ENCODE measurements at regions not wholly inside any gene's neighbourhood (a gene's known extent, or its start where the extent isn't known, plus 50 kb on each side); places are given as distances from the start of the nearest gene placed in this dataset.
"Not testable (repeated sequence)": the region's sequence is repeated elsewhere in the genome, so short reads cannot be mapped to it uniquely, and the experiment has no call there.

- DNase-seq = no peak
These were observed 166.9 kb upstream of the FBXL7 start for GRCh38 chr5:15333091-15333490.

DNA sequence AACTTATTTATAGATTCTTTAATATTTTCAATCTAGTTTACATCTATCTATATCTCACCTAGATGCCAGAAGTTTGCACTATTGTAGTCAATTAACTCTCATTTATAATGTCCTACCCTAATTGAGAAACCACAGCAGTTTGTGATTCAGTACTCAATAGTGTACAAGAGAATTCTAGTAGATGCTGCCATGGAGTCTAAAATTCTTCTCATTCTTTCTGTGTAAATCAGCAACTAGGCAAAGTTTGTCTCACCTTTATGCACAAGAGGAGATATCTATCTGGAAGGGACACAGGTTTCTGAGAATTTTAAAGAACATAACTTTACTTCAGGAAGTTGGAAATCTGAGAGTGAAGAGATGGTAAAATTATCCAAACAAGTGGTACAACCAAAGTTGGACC is 173.0 kb upstream of the FBXL7 start:
- no peak for DNase-seq

DNA sequence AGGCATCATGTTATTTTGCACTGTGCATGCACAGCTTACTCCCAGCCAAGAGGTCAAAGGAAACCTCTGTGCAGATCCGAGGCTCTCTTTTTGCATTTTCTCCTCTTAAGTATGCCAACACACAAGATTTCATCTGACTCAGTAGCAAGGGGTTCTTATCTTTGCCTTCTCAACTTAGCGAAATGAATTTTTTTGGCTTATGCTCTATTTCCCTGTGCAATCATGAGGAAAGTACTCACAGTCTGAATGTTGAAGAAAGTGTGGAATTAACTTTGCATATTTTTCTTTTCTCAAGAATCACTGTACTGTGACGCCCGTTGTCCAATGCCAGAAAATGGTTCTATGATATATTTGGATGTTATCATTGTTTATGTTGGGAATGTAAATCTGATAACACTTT is 173.5 kb upstream of the FBXL7 start:
- no peak for DNase-seq

DNA sequence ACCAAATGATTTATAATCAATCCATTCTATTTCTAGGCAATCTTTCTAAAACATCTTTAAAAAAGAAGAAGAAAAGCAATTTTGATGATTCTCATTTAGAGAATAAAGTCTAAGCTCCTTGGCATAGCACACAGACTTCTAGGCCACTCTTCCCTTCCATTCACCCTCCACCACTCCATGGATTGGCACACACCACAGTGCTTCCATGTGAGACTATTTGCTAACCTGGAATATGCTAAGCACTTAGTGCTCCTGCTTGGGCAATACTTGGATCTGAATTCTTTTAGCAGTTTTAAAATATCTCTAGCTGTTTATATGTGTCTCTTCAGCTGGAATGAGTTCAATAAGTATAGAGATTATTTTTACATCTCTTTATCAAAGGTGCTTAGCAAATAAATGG is 177.6 kb upstream of the FBXL7 start:
- DNase-seq = no peak

GRCh38 chr5:15321776-15322175 is 178.2 kb upstream of the FBXL7 start:
- no peak for DNase-seq

DNA sequence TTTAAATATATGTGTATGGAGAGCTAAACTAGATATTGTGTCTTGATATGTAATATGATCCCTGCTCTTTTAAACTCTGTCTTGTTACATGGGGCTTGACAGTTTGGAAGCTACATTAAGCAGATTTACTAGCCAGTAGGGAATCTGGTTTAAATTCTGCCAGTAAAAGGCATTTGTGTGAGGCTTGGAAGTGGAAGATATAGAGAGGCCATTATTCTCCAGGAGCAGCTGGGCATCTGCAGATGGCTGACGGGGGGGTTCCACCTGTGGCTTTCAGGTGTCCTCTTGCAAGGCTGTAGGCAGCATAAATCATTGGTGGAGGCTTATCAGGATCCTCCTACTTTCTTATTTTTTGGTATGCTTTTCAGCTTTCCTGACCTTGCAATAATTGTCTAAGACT is 179.1 kb upstream of the FBXL7 start:
- no peak for DNase-seq

- no peak for DNase-seq
These were observed 194.8 kb upstream of the FBXL7 start for GRCh38 chr5:15304914-15305834.

- no peak for DNase-seq
These were observed 195.8 kb upstream of the FBXL7 start for GRCh38 chr5:15304066-15304731.

DNA sequence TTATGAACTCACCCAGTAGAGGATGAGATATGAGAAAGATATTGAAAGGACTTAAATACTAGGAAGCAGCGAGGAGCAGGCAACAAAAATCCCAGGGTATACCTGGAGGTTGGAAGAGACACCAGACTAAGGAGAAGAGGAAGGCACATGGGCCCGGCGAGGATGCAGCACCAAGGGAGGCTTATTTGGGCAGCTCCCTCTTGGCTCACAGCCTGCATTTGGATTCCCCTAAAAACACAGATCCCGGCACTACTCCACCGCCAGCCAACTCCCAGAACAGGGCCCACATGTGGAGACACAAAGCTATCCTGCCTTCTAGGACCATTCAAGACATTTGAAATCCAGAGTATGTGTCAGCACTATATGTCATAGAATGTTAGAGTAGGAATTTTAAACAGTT is 199.8 kb upstream of the FBXL7 start:
- DNase-seq = no peak

GRCh38 chr5:15290953-15291352 is 209.0 kb upstream of the FBXL7 start:
- no peak for DNase-seq

- DNase-seq = no peak
These were observed 213.3 kb upstream of the FBXL7 start for GRCh38 chr5:15286650-15287049.

- DNase-seq = no peak
These were observed 213.9 kb upstream of the FBXL7 start for GRCh38 chr5:15285901-15286583.

DNA sequence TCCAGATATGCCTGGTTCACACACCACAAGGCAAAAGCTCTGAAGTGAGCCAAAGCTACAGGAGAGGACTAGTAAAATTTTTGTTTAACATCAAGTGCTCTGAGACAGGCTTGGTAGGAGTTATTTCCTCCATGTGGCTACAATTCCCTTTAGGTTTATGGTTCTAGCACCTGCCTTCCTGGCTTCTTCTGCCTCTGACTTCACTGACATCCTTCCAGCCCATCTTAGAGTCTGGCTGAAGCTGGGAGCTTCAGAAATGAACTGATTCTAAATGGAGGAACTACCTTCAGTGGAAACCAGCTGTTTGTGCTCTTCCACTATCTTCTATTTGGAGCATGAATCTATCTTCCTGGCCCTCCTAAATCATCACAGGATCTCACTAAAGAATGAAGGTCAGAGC is 215.3 kb upstream of the FBXL7 start:
- no peak for DNase-seq

- no peak for DNase-seq
These were observed 216.9 kb upstream of the FBXL7 start for GRCh38 chr5:15283076-15283475.

DNA sequence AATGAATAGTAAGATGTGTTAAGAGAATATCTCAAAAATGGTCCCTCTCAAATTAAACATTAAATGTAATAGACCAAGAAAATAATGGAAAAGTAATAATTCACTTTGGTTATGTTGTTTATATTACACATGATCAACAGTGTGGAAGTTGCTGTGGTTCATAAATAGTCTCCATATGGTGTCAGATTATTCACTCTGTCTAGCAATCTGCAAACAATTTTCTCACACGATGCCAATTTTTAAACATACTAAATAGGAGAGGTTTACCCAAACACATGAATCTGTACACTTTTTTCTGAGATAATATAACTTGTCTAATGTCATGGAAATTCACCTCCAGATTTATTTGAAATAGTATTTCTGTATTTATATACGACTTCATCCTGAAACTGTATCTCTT is 217.4 kb upstream of the FBXL7 start:
- no peak for DNase-seq

DNA sequence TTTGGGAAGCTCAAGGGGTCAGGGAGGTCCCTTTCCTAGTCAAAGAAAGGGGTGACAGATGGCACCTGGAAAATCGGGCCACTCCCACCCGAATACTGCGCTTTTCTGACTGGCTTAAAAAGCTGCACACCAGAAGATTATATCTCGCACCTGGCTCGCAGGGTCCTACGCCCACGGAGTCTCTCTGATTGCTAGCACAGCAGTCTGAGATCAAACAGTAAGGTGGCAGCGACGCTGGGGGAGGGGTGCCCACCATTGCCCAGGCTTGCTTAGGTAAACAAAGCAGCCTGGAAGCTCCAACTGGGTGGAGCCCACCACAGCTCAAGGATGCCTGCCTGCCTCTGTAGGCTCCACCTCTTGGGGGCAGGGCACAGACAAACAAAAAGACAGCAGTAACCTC is 228.4 kb upstream of the FBXL7 start:
- DNase-seq = not testable (repeated sequence)

- DNase-seq = no peak
These were observed 232.0 kb upstream of the FBXL7 start for GRCh38 chr5:15267966-15268365.

DNA sequence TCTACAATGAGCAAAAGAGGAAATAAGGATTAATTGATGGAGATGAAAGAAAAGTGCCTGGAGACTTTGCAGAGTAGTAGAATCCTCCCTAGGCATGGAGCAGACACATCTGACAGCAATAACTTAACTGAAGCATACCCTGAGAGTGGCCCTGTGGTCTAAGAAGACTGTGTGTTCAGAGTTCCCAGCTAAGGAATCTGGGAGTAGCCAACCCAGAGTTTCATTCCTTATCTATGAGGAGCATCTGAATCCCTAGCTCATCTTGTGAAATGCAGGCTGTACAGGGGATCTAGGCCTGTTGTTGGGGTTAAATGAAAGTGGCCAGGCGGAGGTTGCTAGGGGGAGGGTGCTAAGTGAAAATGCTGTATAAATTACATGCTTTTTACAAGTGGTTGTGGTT is 233.1 kb upstream of the FBXL7 start:
- DNase-seq = no peak

GRCh38 chr5:15266229-15266628 is 233.8 kb upstream of the FBXL7 start:
- no peak for DNase-seq

DNA sequence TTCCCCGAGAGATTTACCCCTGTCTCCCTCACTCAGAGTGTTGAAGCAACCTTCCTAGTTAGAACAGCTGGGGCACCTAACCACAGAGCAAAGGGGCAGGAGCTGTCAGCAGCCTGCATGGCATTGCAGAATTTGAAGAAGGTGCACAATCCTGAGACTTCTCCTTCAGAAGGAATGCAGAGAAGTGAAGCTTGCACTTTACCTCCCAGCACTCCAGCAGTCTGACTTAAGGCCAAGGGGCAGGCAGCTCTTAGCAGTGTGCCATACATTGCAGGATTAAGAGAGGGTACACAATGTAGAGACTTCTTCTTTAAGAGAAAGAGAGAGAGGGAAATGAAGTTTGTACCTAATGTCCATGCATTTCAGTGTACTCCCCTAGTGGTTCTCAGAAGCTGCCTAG is 236.0 kb upstream of the FBXL7 start:
- no peak for DNase-seq

GRCh38 chr5:15263406-15263805 is 236.6 kb upstream of the FBXL7 start:
- DNase-seq = no peak

DNA sequence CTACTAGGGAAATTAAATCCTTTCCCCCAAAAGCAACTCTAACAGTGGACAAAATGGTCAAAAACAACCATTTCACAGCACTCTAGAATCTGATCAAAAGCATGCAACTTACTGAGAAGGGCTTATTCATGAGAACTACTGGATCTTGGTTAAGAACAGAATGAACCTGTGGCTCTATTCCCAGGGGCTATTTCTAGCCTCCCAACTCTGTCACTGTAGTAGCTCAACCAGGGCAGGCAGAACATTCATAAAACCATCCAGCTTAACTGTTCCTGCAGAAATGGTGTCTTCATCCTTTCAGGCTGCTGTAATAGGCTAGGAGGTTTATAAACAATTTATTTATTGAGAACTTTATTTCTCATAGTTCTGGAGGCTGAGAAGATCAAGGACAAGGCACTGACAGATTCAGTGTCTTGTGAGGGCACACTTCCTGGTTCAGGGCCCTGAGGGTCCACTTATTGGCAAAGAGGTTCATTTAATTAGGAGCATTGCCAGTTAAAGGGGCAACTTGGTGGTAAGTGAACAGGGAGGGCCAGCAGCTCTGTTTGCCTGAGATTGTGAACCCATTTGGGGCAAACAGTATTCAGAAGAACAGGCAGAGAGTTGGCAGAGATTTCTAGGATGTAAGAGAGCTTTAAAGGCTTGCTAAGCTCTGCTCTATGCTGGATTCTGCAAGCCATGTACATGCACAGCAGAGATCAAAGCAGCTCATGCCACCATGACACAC is 238.5 kb upstream of the FBXL7 start:
- no peak for DNase-seq
